NCI-H1694 treated with DMSO at 0.1 percent for 48 hours (cell line): ENCODE measurements at regions not wholly inside any gene's neighbourhood (a gene's known extent, or its start where the extent isn't known, plus 50 kb on each side); places are given as distances from the start of the nearest gene placed in this dataset.
"Not testable (repeated sequence)": the region's sequence is repeated elsewhere in the genome, so short reads cannot be mapped to it uniquely, and the experiment has no call there.

Experiments used
- DNase-seq: peaks from one replicate; lab custom pipeline; 2025; lab: John Stamatoyannopoulos, UW

- not testable (repeated sequence) for DNase-seq
Measured at GRCh38 chr6:49097664-49098063, 365.4 kb downstream of the MMUT start.

- DNase-seq = no peak
Measured at GRCh38 chr6:49097116-49097515, 365.9 kb downstream of the MMUT start.

GRCh38 chr6:49088631-49089030, 374.4 kb downstream of the MMUT start:
- no peak for DNase-seq

- DNase-seq = no peak
Measured at GRCh38 chr6:49087369-49087768, 375.7 kb downstream of the MMUT start.

GRCh38 chr6:49082611-49083010, 380.4 kb downstream of the MMUT start:
- no peak for DNase-seq

- DNase-seq = no peak
Measured at GRCh38 chr6:49072885-49073620, 390.0 kb downstream of the MMUT start.

- no peak for DNase-seq
Measured at GRCh38 chr6:49072146-49072545, 390.9 kb downstream of the MMUT start.

- no peak for DNase-seq
Measured at GRCh38 chr6:49070411-49070810, 392.6 kb downstream of the MMUT start.

GRCh38 chr6:49054311-49054710, 408.7 kb downstream of the MMUT start:
- DNase-seq = no peak

GRCh38 chr6:49052901-49053300, 410.2 kb downstream of the MMUT start:
- DNase-seq = no peak

- DNase-seq = no peak
Measured at GRCh38 chr6:49051281-49051680, 411.8 kb downstream of the MMUT start.

GRCh38 chr6:49050584-49050983, 412.5 kb downstream of the MMUT start:
- no peak for DNase-seq

- no peak for DNase-seq
Measured at GRCh38 chr6:49038294-49038822, 424.7 kb downstream of the MMUT start.

GRCh38 chr6:49030251-49031020, 432.6 kb downstream of the MMUT start:
- no peak for DNase-seq

- no peak for DNase-seq
Measured at GRCh38 chr6:49027644-49028043, 435.4 kb downstream of the MMUT start.

GRCh38 chr6:49025273-49026240, 437.5 kb downstream of the MMUT start:
- DNase-seq = no peak

- DNase-seq = no peak
Measured at GRCh38 chr6:49004801-49005200, 458.3 kb downstream of the MMUT start.

GRCh38 chr6:49003348-49003747, 459.7 kb downstream of the MMUT start:
- DNase-seq = no peak

- no peak for DNase-seq
Measured at GRCh38 chr6:49001856-49002541, 461.1 kb downstream of the MMUT start.

- DNase-seq = no peak
Measured at GRCh38 chr6:48998574-48998973, 464.5 kb downstream of the MMUT start.

GRCh38 chr6:48996461-48997119, 466.5 kb downstream of the MMUT start:
- DNase-seq = no peak
